GM21381 (cell line): ENCODE measurements at regions not wholly inside any gene's neighbourhood (a gene's known extent, or its start where the extent isn't known, plus 50 kb on each side); places are given as distances from the start of the nearest gene placed in this dataset.

Source experiments
- ATAC-seq: cut with Tn5 transposase; IDR thresholded peaks from one replicate; pipeline ENCODE4 v1.9.1; 2021; ENCODE audit warnings: mild to moderate bottlenecking, moderate library complexity; ENCODE audit not compliant: unreplicated experiment

DNA sequence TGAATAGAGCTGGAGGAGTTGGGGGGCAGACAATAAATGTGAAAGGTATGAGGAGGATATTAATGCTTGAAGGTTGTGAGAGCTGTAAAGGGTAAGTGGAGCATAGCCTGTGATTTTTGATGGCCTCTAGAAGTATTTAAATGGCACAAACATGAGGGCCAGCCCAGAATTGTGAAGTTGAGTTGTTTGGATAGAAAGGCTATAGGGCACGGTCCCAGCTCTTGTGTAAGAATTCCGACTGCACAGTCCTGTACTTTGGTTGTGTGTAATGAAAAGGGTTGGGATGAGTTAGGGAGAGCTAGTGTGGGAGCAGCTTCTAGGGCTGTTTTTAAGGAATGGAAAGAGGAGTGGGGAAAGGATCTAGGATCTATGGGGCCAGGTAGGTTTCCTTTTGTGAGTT lies 665.5 kb downstream of the USP25 start:
- no peak for ATAC-seq

DNA sequence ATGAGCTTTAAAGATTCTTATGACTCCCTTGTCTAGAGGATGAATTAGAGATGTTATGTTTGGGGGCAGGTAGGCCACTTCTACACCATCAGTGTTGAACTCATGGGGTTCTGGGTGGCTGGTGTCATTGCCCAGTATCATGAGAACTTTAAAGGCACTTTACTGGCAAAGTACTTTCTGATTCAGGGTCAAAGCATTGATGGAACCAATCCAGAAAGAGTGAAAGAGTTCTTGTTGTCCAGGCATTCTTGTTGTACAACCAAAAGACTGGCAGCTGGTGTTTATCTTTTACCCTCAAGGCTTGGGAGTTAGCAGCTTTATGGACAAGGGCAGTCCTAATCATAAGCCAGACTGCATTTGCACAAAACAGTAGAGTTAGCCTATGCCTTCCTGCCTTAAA lies 673.0 kb downstream of the USP25 start:
- ATAC-seq: no peak

DNA sequence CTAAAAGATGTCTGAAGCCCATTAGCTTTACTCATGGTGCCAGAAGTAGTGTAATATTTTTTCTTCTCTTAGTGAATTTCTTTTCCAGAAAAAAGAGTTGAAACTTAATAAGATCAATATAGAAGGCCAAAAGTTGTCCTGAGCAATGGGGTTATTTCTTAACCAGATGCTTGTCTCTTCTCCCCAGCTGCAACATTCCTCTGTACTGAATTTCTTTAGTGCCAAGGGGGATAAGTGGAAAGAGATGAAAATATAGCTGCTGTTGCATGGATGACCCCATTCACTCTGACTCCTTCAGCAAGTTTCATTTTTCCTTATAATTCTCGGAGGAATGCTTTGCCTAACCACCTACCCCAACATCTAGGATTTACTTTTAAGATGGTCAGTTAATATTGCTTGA lies 675.0 kb downstream of the USP25 start:
- ATAC-seq: no peak

DNA sequence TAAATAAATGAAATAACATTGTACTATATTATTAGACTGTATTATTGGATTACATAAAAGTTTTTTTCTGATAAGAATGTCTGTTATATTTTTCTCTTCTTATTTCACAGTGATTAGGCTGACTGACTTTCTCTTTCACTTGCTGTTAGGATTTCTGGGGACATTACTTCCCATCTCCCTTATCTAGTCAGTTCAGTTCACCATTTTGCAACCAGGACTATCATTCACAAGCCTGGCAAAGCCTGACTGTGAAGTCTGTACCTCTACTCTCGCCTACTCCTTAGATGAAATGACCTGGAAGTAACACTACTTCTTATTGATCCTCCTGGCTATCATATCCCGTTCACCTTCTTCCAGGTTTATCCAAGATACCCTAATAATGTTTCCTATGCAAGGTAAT lies 676.6 kb downstream of the USP25 start:
- ATAC-seq: no peak

DNA sequence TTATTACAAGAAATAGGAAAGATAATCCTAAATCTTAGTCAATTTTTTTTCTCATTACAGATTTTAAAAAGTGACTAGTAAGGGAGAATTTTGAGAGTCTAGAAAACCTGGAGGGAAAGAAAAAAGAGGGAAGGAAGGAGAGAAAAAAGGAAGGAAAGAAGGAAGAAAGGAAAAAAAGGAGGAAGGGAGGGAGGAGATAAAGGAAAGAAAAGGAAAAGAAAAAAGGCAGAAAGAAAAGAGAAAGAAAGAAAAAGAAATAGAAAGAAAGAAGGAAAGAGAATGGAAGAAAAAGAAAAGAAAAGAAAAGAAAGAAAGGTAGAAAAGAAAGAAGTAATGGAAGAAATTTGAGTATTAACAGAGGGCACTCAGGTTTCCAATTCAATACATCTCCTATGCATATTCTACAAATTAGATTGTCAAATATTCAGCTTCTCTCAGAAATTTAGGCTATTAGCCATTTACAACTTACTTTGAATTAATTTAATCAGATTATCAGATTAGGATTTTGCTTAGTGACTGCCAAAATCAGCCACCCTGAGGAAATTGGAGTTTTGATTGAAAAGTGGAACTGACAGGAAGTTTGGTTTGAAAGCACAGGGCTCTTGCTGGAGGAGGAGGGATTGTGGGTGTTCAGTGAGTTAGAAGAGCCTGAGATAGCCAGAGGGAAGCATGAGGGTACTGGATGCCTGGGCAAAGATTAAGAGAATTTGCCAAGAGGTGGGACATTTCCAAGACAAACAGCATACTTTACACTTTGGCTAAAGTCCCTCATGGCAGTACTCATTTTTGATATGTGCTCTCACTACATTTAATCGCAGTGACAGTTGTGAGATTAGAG lies 677.8 kb downstream of the USP25 start:
- no peak for ATAC-seq

DNA sequence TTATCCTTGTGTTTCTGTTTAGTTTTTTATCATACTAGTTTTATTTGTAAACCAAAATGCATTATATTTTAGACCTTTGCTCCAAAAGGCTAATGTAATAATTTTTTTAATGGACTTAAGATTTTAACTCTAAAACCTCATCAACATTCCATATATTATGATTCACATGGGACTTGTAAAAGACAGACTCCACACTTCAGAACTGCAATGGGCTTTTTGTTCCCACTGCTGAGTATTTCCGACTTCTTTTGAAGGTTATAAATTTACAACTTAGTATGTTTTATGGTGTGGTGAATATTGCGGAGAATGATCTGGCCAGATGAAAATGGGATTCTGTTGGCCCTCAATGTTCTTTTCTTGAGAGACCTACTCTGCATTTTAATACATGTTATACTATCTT lies 678.5 kb downstream of the USP25 start:
- ATAC-seq: no peak

DNA sequence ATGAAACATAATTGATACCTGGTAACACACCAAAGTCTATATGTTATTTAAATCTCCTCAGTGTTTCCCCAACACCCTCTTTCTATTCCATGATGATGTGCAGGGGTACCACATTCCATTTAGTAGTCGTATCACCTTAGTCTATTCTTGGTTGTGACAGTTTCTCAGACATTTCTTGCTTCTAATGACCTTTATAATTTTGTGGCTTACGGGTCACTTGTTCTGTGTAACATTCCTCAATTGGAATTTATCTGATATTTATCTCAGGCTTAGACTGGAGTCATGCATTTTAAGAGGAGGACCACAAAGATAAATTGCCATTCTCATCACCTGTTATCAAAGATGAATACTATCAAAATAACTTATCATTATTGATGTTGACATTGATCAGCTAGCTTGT lies 679.6 kb downstream of the USP25 start:
- no peak for ATAC-seq

DNA sequence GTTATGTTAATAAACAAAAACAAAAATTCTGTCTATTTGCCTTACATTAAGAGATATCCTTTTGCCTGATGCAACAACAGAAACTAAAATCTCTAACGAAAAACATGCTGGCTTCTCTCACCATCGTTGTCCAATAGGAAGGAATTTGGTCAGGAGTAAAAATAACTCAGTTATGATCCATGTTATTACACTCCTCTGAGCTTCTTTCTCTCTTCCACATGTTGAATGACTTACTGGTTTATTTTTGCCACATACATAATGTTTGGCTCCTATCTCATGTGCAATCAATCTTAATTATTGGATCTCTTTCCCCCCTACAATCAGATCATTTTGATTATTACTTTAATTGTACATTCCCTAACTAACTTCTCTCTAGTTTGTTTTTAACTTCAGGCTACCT lies 688.4 kb downstream of the USP25 start:
- no peak for ATAC-seq

DNA sequence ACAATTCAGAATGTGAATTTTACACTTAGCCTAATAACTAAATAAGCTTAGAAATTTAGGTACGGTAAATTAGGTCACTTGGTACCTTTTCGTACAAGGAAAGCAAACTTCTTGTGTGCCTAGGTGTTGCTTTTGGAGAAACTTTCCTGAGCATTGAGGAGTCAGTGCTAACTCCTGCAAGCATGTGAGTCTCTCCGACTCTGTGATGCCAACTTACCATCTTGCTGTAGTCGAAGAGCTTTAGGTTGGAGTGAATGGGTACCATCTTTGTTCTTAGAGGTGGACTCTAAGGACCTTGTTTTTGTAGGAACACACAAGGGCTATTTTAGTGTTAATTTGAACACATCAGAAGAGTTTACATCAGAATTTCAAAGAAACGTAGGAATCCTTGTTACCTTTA lies 688.9 kb downstream of the USP25 start:
- ATAC-seq: no peak

DNA sequence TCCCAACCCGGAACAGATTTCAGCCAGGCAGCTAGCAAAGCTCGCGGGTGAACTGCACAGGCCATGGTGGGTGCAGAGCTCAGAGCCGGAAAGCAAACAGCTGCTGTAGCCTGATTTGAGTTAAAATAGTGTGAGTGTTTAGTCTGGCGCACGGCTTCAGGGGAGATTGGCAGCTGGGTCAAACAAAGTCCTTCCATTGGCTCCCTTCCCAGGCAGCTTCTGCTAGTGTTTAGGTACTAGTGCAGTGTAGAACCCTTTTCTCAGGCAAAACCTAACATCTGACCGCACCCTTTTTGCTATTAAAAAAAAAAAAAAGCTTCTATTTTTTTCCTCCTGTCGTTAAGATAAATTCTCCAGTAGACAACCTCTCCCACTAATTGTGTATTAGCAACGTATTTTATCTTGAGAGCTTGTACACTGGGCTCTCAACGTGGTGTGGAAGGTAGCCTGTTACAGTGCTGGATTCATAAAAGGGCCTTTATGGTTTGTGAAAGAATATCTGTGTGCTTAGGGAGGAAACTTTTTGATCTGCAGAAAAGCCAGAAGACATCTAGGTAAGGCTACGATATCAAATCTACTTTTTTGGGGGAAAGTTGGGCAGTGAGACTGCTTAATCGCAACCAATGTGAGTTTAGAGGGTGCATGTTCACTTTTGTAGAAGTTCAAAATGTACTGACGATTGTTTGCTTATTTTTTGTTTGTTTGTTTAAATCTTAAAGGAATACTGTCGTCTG lies 689.6 kb downstream of the USP25 start:
- no peak for ATAC-seq

DNA sequence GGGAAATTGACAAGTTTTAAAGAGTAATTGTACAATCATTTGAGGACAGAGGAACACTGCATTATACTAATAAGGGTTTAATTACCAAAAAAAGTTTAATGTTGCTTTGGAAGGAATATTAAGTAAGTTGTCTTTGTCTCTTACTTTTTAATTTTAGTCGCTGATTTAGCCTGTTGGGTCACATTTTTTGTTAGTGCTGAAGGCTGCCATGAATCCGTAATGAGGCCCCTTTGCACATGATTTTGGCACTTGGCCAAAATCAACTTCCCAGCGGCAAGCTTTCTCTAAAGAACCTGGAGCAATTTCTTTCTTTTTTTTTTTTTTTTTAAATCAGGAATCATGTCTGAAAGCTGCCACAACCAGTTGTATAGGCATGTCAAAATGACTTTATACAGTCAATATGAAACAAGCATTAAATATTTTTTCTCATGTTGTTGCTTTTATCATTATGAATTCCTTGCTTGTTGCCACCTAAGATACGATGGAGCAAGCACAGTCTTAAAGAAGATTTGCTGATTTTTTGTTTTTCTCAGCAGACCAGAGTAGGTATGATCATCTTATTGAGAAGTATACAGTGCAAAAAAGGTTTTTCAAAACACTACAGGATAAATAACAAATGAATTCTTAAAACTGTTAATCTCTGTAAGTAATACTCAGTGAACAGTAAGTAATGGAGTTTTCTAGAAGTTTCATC lies 690.4 kb downstream of the USP25 start:
- no peak for ATAC-seq

DNA sequence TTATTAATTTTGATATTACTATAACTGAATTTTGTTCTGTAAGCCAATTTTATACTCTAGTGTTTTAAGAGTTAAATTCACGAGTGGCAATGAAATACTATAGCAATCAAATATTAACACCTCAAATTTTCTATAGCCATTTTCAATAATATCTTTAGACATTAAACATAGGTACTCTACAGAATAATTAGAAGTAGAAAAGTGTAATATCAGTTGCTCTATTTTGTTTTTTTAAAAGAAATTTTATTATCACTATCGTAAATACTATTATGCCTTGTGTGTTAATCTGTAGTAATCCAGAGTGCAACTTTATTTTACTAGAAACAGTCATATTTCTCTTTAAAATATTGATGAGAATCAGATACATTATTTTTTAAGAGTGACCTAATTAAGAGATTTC lies 691.2 kb downstream of the USP25 start:
- no peak for ATAC-seq

DNA sequence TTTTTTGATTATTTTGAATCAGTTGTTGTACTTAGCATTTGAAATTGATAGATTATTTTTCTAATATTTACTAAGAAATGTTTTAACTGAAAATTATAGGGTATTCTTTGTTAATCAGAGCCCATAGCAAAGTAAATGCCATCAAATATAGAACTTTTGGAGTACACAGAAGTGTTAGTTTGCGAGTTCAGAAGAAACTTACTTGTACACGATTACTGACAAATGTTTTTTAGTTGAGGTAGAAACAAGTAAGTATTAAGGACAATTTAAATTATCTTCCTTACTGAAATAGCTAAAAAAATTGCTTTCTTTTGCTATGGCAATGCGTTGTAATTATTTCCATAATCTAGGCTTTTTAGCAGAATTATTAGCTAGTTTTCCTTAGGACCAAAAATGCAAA lies 692.2 kb downstream of the USP25 start:
- ATAC-seq: no peak

DNA sequence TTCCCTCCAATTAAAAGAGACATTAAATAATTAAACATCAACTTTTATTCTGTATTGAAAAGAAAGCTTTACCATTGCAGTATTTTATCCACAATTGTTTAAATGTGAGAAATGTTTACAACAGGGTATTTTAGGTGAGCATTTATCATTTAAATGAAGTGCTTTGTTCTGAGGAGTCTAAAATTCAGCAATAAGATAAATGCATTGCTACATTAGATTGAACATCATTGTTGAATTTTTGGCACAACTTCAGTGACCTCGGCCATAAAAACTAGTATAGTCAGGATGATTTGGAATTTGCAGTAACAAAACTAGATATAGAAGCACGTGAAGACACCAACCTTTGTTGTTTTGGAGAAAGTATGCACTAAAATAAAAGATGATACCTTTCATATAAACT lies 692.9 kb downstream of the USP25 start:
- ATAC-seq: no peak

DNA sequence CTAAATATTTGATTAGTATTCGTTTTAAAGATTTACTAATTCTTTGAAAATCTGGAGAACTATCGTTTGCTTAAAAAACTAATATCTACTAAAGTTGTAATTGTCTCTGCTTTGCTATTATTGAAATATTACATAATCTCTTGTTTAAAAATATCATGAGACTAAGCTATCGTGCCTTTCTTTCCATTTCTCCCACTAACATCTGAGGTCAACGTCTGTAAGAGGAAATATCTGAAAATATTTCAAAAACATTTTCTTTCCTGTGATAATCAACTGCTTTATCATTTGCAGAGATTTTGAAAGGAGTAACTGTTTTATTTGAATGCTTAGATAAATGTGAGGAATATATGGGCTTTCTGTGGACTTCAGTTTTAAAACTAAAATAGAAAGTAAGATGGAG lies 694.1 kb downstream of the USP25 start:
- ATAC-seq: no peak

DNA sequence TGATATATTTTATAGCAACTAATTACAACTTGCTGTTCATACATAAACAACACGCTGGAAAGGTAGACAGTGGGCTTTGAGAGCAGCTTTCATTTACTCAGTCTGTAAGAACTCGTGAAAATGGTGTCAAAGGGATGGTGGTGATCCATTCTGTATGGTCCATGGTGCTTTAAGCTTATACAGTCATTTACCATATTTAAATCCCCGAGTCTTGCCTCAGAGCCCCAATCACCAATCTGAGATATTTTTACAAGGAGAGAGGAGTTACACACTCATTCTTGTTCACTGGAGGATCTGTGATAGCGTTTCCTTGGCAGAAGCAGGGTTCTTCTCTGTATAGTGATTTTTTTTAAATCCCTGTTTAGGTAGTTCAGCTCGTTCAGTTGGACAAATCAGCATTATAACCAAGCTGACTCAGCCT lies 694.6 kb downstream of the USP25 start:
- no peak for ATAC-seq

DNA sequence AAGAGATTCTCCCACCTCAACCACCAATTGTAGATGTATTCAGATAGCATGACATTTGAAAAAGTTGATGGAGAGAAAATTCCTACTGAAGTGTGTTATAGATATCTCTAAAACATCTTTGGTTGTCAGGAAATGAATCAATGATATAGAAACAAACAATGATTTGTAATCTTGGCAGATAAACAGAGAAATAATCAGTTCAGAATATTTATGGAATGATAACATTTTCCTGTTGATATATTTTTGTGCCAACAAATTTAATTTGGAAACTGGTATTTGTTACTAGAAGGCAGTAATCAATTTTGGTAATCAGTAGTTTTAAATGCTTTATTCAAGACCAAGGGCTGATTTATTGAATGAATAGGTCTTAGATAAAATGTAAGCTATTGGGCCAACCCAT lies 695.6 kb downstream of the USP25 start:
- no peak for ATAC-seq

DNA sequence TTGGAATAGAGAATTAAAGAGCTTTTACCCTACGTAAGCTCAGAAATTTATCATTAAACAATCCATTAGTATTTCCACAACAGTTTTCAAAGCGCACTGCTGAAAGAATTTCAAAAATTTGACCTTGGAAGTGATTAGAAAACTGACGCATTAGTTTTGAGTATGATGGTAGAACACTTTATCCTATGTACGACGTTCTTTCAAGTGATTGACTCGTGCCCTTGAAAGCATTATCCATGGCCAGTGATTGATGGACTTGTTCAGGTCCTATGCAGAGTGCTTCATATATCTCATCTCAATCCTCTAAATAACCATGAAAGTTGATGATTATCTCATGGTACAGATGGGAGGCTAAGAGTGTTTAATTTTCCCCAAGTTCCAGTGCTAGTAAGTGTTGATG lies 697.2 kb downstream of the USP25 start:
- ATAC-seq: no peak

DNA sequence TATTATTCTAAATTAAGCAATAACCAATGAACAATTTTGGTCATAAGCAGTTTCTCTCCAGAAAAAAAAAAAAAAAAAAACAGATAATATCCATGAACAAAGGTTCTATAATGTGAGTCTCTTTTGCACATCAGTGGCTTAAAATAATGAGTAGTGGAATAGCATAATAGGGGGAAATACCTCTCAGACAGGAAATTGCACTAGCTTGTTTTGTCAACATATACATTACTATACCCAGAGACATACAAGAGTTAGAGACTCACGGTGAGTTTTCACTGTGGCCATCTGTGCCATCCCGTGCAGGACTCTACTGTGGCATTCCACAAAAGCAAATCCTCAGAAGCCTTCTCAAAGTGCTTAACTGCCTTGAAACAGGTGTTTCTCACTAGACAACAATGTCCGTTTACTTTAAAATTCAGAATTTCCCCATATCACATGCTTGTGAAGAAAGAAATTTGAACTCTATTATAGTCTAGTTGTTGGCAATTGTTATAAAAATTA lies 697.9 kb downstream of the USP25 start:
- ATAC-seq: no peak

DNA sequence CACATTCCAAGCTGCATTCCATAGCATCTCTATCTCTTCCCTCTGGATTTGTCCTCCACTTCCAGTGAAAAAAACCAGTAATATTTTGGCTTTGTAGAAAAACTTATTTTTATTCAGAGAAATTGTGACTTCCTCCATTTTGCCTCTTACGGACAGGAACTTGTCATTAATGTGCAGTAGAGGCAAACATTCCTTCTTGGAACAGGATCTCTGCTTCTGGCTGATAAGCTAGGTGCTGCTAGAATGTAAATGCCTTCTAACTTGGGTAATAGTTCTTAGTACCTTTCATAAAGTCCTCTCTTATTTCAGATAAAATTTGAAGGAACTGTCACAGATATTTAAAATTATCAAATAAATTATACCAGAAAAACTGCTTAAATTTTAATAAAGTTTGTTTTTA lies 707.8 kb downstream of the USP25 start:
- no peak for ATAC-seq

DNA sequence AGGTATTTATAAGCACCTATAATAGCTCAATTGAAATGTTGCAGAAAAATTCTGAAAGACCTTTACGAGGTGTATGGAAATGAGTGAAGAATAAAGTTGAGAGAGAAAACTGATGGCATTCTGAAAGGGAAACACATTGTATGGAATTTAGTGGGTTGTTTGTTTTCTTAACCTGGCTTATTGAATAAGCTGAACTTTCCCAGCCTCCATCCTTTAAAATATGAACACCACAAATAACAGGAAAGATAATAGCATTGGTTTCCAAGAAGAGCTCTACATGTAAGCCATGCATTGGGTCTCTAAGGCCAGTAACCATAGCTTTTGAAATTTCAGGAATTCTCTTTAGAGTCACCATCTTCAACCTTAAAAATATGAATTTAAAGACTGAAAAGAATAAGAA lies 709.0 kb downstream of the USP25 start:
- no peak for ATAC-seq

DNA sequence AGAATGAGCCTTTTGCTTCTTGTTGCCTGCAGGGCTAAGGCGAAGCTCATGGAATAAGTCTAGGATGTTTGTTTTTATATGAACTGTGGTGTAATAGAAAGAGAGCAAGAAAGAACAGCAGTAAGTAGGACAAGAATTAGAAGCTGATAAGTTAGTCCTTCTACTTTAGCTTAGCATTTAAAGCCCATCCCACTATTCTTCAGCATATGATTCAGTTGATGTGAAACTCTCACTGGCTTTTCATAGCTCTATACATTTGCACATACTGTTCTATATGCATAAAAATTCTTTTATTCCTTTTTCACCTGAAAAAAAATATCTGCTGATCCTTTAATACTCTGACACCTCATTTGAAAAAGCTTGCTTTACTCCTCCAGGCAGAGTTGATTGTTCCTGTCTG lies 712.0 kb downstream of the USP25 start:
- no peak for ATAC-seq
